ENCODE measurements at regions not wholly inside any gene's neighbourhood (a gene's known extent, or its start where the extent isn't known, plus 50 kb on each side); places are given as distances from the start of the nearest gene placed in this dataset.

DNA sequence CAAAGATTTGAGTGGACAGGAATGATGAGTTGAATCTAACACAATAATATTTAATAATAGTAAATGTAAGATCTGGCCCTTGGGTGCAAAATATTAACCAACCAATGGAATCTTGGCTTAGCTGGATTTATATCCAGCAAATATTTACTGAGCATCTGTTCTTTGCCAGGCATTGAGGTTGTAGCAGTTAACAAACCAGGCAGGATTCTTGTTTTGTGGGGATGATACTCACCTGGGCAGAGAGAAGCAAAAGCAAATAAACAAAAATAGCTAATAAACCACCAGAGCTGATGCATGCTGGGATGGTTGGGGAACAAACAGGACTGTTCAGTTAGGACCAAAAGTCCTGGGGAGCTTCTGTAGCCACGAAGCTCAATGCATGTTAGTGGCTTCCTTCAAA, 84.1 kb upstream of the CDH13 start:
- ChIA-PET CTCF (no interaction called here), POLR2A (no interaction called here)
- no peak for DNase-seq
- no peak overlapping the region for H3K4me3 Mint-ChIP-seq
- intact Hi-C loops (cut with micrococcal nuclease), result no loop called here
- no peaks in the 10 kb centered on the region for H3K9me3 Mint-ChIP-seq
- H3K27me3 Mint-ChIP-seq, result peaks cover 2% of the 10 kb centered on the region
- H3K27ac Mint-ChIP-seq, result no peak overlapping the region
- H3K4me1 Mint-ChIP-seq, result no peaks in the 10 kb centered on the region
- no peak for ATAC-seq (ENCODE audit: low read depth)
- TF ChIP-seq, protein P1, sequence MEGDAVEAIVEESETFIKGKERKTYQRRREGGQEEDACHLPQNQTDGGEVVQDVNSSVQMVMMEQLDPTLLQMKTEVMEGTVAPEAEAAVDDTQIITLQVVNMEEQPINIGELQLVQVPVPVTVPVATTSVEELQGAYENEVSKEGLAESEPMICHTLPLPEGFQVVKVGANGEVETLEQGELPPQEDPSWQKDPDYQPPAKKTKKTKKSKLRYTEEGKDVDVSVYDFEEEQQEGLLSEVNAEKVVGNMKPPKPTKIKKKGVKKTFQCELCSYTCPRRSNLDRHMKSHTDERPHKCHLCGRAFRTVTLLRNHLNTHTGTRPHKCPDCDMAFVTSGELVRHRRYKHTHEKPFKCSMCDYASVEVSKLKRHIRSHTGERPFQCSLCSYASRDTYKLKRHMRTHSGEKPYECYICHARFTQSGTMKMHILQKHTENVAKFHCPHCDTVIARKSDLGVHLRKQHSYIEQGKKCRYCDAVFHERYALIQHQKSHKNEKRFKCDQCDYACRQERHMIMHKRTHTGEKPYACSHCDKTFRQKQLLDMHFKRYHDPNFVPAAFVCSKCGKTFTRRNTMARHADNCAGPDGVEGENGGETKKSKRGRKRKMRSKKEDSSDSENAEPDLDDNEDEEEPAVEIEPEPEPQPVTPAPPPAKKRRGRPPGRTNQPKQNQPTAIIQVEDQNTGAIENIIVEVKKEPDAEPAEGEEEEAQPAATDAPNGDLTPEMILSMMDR (IDR thresholded peaks at IDR 0.05), result no peak
- H3K36me3 Mint-ChIP-seq (ENCODE audit: low read depth), result no peaks in the 10 kb centered on the region

DNA sequence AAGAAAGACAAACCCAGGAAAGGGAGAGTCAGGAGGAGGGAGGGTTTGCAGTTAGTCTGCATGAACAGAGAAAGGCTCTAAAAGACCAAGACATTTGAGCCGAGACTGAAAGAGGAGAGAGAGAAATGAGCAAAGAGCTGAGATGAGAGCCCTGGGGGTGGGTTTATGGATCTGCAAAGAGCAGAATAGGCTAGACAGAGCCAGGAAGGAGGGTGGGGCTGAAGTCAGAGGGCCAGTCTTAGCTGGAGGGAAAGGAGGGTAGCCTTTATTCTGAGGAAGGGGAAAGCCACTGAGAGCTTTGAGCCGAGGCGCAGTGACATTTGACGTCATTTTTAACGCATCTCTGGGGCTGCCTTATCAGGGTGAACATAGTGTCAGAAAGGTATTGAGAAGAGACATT, 85.7 kb upstream of the CDH13 start:
- intact Hi-C loops (cut with micrococcal nuclease), result no loop called here
- ATAC-seq (ENCODE audit: low read depth) (no peak), DNase-seq (no peak)
- H3K27ac Mint-ChIP-seq, result no peak overlapping the region
- TF ChIP-seq, protein P1 (IDR thresholded peaks at IDR 0.05), result no peak
- POLR2A ChIA-PET, result no interaction called here
- no peaks in the 10 kb centered on the region for H3K36me3 Mint-ChIP-seq (ENCODE audit: low read depth)
- no peaks in the 10 kb centered on the region for H3K4me1 Mint-ChIP-seq
- no peak overlapping the region for H3K4me3 Mint-ChIP-seq
- no peaks in the 10 kb centered on the region for H3K9me3 Mint-ChIP-seq
- CTCF ChIA-PET, result no interaction called here
- H3K27me3 Mint-ChIP-seq, result peaks cover 2% of the 10 kb centered on the region

DNA sequence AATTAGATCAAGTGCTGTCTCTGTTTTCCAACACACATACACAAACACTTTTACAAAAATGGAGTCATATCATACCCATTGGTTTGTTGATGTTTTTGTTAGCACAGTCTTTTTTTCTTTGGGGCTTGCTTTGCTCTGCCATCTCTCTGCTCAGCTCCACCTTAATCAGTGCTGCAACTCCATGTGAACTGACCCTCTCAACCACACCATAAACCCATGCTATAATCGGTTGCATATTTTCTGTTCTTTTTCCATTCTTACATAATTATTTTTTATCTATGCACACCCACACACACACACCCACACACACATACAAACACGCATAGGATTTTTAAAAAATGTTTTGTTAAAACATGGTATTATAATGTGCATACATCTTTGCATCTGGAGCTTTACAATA, 91.0 kb upstream of the CDH13 start:
- no peaks in the 10 kb centered on the region for H3K4me1 Mint-ChIP-seq
- DNase-seq, result no peak
- ChIA-PET CTCF (no interaction called here), POLR2A (no interaction called here)
- H3K27ac Mint-ChIP-seq, result no peak overlapping the region
- no peaks in the 10 kb centered on the region for H3K9me3 Mint-ChIP-seq
- no peak for ATAC-seq (ENCODE audit: low read depth)
- no peaks in the 10 kb centered on the region for H3K27me3 Mint-ChIP-seq
- TF ChIP-seq, protein P1 (IDR thresholded peaks at IDR 0.05), result no peak
- H3K4me3 Mint-ChIP-seq, result no peak overlapping the region
- H3K36me3 Mint-ChIP-seq (ENCODE audit: low read depth), result no peaks in the 10 kb centered on the region
- intact Hi-C loops (cut with micrococcal nuclease), result no loop called here

DNA sequence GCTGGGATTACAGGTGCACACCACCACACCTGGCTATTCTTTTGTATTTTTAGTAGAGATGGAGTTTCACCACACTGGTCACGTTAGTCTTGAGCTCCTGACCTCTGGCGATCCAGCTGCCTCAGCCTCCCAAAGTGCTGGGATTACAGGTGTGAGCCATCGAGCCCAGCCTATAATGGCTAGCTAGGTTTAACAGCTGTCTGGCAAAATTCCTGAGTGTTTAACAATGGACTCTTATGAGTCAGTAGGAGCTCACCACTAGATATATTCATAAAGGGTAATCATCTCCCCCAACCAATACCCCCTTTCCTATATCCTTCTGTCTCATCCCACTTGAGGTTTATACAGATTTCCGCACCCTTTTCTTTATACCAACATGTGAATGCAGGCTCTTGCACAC, 91.5 kb upstream of the CDH13 start:
- CTCF ChIA-PET, result no interaction called here
- DNase-seq (no peak), ATAC-seq (ENCODE audit: low read depth) (no peak)
- Mint-ChIP-seq H3K4me1 (no peaks in the 10 kb centered on the region), H3K4me3 (no peak overlapping the region), H3K27ac (no peak overlapping the region), H3K27me3 (no peaks in the 10 kb centered on the region), H3K36me3 (ENCODE audit: low read depth) (no peaks in the 10 kb centered on the region), H3K9me3 (no peaks in the 10 kb centered on the region)
- intact Hi-C loops (cut with micrococcal nuclease), result no loop called here
- TF ChIP-seq, protein P1 (IDR thresholded peaks at IDR 0.05), result no peak
- POLR2A ChIA-PET, result no interaction called here

DNA sequence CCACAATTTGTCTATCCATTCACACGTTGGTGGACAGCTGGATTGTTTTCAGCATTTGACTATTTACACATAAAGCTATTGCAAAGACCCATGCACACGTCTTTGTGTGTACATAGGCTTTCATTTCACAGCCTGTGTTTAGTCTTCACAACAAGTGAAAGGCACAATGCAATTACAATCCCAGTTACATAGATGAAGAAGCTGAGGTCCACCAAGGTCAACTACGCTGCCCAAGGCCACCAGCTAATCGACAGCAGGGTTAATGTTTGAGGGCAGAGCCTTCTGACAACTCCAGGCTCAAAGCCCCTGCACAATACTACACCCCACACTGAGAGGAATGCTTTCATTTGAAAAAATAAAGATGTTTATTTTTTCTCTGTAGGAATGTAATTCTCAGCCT, 93.6 kb upstream of the CDH13 start:
- ChIA-PET CTCF (no interaction called here), POLR2A (no interaction called here)
- TF ChIP-seq, protein P1 (IDR thresholded peaks at IDR 0.05), result no peak
- Mint-ChIP-seq H3K27me3 (no peaks in the 10 kb centered on the region), H3K27ac (no peak overlapping the region), H3K36me3 (ENCODE audit: low read depth) (no peaks in the 10 kb centered on the region), H3K9me3 (peaks cover 4% of the 10 kb centered on the region), H3K4me3 (no peak overlapping the region), H3K4me1 (no peaks in the 10 kb centered on the region)
- intact Hi-C loops (cut with micrococcal nuclease), result no loop called here
- DNase-seq (no peak), ATAC-seq (ENCODE audit: low read depth) (no peak)
